Astrocyte (in vitro differentiated cells and primary cell): ENCODE measurements at regions not wholly inside any gene's neighbourhood (a gene's known extent, or its start where the extent isn't known, plus 50 kb on each side); places are given as distances from the start of the nearest gene placed in this dataset.

Source experiments
- EZH2 ChIP-seq: IDR thresholded peaks from 2 replicates; pipeline ENCODE4 v1.6.1; 2012; ENCODE audit warnings: mild to moderate bottlenecking, low read length, inconsistent platforms; ENCODE audit not compliant: insufficient read depth
- TF ChIP-seq, protein P1 (sequence below): IDR thresholded peaks from 2 replicates; pipeline ENCODE4 v1.5.1; 2011; ENCODE audit warnings: low read depth, mild to moderate bottlenecking, inconsistent platforms, low read length, moderate library complexity; ENCODE audit not compliant: insufficient read depth

DNA sequence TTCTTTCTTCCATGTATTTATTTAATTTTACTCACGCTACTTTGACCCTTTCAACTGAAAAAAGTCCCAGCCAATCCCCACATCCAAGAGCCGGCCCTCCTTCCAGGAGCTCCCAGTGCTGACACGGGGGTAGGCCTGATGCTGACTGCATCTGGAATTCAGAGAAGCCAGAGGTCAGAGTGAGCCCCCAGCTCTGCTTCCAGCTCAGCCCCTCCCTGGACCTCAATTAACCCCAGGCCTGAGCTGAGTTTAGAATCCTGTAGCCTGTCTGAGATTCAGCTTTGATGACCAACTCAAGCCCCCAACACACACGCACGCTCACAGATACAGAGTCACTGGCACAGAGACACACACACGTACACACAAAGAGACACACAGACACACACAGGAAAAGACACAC is 247.9 kb downstream of the NPHP4 start:
- TF ChIP-seq, protein P1, sequence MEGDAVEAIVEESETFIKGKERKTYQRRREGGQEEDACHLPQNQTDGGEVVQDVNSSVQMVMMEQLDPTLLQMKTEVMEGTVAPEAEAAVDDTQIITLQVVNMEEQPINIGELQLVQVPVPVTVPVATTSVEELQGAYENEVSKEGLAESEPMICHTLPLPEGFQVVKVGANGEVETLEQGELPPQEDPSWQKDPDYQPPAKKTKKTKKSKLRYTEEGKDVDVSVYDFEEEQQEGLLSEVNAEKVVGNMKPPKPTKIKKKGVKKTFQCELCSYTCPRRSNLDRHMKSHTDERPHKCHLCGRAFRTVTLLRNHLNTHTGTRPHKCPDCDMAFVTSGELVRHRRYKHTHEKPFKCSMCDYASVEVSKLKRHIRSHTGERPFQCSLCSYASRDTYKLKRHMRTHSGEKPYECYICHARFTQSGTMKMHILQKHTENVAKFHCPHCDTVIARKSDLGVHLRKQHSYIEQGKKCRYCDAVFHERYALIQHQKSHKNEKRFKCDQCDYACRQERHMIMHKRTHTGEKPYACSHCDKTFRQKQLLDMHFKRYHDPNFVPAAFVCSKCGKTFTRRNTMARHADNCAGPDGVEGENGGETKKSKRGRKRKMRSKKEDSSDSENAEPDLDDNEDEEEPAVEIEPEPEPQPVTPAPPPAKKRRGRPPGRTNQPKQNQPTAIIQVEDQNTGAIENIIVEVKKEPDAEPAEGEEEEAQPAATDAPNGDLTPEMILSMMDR, result no peak
- TF ChIP-seq EZH2, result no peak
